PC-9 (cell line): ENCODE measurements at regions not wholly inside any gene's neighbourhood (a gene's known extent, or its start where the extent isn't known, plus 50 kb on each side); places are given as distances from the start of the nearest gene placed in this dataset.
"Not testable (repeated sequence)": the region's sequence is repeated elsewhere in the genome, so short reads cannot be mapped to it uniquely, and the experiment has no call there.

Experiments used
- EZH2 ChIP-seq: fragments of 200-600 bp; sonication (generic); IDR thresholded peaks from 2 replicates; pipeline ENCODE4 v1.8.0; 2017; ENCODE audit warnings: antibody characterized with exemption, low read depth
- TF ChIP-seq, protein P1 (sequence below): fragments of 200-600 bp; sonication (generic); conservative IDR thresholded peaks from 2 replicates; pipeline ENCODE4 v1.6.1; 2017; ENCODE audit warnings: mixed run types, antibody characterized with exemption, mild to moderate bottlenecking, moderate library complexity

DNA sequence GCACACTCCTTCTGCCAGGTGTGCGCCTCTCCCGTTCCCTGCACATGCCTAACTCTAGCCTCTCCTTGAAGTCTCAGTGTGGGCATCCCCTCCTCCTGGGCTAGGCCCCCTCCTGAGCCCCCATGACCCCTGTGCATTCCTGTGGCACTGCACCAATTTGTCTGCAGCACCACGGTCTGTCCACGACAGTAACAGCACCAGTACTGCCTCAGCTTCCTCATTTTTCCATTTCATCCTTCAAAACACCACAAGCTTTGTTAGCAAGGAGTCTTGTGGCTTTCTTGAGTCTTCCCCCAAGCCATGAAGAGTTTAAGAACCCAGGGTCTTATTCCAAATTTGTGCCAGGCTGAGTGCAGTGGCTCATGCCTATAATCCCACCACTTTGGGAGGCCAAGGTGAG, 182.4 kb downstream of the TBC1D2B start:
- TF ChIP-seq EZH2, result not testable (repeated sequence)
- TF ChIP-seq, protein P1, sequence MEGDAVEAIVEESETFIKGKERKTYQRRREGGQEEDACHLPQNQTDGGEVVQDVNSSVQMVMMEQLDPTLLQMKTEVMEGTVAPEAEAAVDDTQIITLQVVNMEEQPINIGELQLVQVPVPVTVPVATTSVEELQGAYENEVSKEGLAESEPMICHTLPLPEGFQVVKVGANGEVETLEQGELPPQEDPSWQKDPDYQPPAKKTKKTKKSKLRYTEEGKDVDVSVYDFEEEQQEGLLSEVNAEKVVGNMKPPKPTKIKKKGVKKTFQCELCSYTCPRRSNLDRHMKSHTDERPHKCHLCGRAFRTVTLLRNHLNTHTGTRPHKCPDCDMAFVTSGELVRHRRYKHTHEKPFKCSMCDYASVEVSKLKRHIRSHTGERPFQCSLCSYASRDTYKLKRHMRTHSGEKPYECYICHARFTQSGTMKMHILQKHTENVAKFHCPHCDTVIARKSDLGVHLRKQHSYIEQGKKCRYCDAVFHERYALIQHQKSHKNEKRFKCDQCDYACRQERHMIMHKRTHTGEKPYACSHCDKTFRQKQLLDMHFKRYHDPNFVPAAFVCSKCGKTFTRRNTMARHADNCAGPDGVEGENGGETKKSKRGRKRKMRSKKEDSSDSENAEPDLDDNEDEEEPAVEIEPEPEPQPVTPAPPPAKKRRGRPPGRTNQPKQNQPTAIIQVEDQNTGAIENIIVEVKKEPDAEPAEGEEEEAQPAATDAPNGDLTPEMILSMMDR, result not testable (repeated sequence)
